Endothelial cell of hepatic sinusoid (primary cell): ENCODE measurements at regions not wholly inside any gene's neighbourhood (a gene's known extent, or its start where the extent isn't known, plus 50 kb on each side); places are given as distances from the start of the nearest gene placed in this dataset.

Source experiments
- in situ Hi-C: cut with HindIII; loops from 2 replicates; pipeline ENCODE4 v1.10.0; 2017; ENCODE audit warnings: low sequenced_read_pairs

DNA sequence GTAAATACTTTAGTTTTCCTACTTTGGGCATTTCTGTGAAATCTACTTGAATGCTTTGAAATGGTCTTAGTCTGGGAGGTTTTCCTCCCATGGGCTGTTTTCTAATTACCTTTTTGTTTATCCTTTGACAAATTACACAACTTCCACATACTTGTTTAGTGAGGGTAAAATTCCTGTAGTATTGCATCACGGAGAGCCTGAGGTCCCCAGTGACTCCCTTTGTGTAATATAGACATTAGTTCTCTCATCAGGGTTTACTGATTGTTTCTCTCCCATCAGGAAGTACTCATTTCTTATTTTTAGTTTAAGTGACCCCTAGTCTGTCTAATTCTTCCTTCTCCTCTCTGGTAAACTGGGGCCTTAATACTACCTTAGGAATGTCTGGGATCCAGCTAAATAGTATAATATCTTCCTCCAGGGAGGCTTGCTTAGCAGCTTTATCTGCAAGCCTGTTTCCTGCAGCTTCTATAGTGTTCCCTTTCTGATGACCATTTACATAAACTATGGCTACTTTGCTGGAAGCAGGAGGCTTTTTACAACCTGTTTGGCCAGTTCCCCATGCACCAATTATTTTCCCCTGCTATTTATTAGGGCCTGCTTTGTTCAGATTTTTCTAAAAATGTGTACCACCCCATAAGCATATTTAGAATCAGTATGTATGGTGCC is 87.2 kb upstream of the XCR1 start:
- in situ Hi-C loops: no loop called here

DNA sequence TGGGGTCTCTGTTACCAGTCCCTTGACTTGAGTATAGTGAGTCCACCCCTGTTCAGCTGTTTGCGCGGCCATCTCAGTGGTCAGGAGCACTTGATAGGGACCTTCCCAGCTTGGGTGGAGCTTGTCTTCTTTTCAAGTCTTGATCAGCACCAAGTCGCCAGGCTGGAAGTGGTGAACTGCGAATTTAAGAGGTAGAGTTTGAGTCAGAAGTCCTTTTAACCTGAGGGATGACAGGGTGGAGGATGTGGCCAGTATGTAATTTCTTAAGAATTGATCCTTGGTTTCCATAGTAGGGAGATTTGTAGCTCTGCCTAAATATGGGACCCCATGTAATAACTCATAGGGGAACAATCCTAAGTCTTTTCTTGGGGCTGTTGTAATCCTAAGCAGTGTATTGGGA is 86.3 kb upstream of the XCR1 start:
- in situ Hi-C loops: no loop called here

DNA sequence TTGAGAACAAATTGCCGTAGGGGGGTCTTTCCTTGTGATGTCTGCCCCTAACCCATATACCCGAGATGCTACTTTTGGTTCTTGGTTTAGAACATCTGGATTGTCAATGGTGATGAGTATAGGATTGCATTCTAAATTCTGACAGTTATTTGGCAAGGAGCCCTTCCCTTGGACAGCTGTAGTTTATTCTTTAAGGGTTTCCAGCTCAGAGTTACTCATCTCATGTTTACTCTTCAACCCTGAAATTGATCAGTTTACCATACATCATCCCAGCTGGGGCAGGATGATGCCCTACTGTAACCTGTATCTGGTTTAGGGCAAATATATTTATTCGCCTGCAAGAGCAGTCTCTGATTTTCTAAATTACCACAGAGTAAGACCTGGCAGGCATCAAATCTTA is 85.7 kb upstream of the XCR1 start:
- in situ Hi-C loops: no loop called here

DNA sequence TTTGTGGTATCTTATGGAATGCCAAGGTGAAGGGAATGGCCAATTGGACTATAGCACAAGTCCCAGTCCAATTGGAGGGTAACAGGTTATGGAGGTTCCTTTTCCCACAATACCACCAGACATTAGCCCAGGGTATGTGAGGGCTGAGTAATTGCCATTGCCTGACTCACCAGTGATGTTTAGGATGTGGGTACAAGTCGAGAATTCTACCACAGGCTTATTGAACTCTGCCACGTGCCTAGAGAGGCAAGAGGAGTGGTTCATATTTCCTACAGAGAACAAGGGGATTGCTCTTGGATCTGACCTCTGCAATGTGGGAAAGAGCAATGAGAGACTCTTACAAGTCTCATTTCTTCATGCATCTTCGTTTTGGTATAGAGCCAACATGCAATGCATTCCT is 85.0 kb upstream of the XCR1 start:
- in situ Hi-C loops: no loop called here

DNA sequence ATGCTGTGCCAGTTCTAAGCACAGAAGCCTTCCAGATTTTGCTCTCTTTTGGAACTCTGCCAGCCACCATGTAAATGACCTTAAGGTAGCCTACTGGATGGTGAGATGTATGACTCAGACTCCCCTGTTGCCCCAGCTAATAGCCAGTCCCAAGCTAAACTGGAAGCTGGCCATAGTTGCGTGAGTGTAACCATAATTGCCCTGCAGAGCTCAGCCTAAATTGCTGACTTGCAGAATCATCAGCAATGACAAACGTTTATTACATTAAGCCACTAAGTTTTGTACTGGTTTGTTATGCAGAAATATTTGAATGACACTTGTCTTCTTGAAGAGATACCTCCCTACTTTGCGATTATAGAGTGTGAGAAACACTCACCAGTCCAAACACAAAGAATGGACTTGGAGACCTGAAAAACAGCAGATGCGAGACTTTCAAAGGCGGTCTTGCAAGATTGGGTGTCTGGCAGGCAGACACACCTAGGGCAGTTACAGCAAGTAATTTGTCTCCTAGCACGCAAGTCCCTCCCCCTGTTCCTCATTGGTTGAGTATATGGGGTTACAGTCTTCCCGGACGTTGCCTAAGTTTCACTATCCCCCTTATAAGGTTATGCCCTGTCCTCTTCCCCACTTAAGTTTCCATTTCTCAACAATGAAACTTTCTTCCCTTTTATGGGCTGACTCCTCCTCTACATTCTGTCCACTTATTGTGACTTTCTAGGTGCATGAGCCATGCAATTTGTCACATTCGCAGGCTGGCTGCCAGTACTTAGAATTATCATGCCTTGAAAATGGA is 83.6 kb upstream of the XCR1 start:
- in situ Hi-C loops: no loop called here

DNA sequence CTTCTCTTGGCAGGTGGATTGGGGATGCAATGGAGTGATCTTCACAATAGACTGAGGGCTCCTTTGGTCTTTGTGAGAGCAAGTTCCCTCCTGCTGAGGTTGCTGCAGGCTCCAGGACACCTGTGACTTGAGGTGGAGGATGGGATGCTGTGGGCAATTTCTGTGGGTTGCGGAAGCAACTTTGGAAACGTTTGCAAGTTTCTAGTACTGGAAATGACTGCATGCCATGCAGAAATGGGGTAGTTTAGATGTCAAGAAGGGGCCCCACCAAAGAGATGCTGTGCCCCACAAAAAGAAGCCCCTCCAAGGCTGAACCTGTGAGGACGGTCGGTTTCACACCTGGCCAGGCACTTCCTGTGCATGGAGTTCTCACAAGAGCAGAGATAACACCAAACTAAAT is 80.4 kb upstream of the XCR1 start:
- in situ Hi-C loops: no loop called here

DNA sequence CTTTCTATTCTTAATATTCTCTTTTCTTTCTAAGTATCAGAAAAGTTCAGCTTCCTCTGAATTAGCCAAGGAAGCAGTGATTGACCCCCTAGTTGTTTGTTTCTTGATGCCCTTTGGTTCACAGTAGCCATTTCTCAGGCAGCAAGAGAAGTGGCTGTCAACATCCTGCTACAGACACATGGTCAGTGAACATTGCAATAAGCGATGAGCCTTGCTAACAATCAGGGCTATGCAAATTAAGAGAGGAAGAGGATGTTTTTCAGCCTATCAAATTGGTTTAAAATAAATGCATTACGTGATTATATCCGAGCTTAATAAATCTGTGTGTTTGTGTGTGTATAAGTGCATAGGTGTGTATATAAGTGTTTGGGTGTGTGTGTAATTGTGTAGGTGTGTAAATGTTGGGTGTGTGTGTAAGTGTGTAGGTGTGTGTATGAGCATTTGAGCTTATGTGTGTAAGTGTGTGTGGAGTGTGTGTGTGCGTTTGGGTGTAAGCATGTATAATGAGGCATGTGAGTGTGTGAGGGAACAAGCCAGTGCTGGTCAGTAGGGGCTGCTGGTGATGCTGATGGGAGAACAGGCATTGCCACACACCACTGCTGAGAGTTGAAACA is 78.1 kb upstream of the XCR1 start:
- in situ Hi-C loops: no loop called here

DNA sequence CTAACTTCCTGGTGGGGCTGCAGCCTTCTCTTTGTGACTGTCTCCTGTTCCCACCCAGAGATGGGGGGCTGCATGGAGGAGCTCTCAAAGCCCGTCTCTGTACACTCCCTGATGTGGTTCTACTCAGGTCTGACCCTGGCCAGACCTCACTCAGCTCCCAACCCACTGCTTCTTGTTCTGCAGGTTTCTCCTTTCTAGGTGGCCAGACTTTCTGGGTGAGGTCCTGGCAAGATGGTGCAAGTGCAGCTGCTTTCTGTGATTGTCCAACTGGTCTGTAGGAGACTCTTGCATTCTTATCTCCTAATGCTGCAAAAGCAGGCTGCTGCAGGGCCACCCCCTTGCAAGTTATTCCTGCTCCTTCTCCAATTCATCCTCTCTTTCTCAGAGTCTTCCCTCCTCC is 77.4 kb upstream of the XCR1 start:
- in situ Hi-C loops: no loop called here

DNA sequence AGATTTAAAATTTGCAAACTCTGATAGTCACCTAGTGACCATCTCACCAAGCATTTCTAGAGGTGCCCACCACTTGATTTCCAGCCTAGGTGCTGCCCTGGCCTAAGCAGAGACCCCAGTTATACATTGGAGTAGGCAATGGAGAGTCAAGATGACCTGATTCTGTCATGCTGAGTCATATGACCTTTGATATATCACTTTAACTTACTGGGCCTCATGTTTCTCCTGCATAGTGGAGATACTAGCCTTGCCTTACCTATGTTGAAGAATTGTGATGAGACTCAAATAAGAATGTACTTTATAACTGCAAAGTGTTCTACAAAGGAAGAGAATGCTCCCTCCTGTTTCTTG is 75.5 kb upstream of the XCR1 start:
- in situ Hi-C loops: no loop called here

DNA sequence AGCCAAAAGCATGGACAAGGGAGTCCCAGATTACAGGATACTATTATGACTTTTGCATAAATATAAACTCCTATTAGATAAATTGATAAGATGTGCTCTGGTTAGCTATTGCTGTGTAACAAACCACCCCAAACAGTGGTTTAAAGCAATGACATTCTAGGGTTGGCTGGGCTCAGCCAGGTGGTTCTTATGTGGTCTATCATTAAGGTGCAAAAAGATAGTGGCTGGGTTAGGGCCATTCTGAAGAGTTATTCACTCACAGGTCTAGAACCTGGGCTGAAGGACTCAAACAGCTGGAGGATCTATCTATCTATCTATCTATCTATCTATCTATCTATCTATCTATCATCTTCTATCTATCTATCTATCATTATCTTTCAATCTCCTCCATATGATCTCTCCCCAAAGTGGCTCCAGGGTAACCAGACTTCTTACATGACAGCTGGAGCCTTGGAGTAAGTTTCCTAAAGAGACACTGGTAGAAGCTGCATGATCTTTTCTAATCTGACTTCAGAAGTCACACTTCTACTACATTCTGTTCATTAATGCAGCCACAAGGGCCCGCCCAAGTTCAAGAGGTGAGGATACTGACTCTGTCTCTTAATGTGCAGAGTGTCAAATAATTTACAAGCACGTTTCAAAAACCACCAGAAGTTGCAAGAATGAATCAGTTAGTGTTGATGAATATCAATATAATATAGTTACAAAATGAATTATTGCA is 74.9 kb upstream of the XCR1 start:
- in situ Hi-C loops: no loop called here

DNA sequence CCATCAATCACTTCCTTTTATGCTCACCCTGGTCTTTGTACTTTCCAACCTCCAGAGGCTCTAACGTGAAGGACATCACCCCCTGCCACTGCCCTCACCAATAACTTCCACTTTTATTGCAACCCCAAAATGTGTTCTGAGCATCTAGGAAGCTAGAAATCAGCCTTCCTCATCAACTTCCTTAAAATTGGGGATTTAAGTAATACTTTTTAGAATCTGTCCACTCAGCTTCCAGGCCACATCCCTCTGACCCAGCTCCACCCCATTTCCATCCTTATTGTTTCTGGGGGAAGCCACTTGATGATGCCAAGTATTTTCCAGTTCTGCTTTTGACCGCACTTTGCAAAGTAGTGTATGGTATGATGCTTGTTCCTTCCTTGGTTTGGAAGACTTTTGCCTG is 73.5 kb upstream of the XCR1 start:
- in situ Hi-C loops: no loop called here

DNA sequence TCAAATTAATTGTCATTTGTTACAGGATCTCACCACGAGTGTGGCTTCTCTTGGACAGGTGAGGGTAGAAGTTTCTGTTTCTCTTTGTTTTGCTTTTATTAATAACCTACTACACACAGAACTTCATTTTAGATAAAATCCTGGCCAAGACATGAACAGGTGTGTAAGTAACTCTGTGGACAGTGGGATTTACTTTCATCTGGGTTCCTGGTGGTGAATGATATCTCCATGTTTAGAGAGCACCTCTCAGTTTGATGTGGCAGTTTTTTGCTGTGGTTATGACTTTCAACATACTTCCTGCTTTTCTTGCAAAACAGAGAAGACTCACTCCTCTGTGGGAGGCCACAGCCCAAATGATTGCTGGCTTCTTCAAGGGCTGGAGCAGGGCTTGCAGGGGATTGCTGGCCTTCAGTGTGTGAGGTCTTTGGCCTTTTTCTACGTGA is 71.1 kb upstream of the XCR1 start:
- in situ Hi-C loops: loop anchor here (25.0 kb wide), 1 partner anchor 264 kb away; the partner anchor contains the start of genes CCR2 and CCR5

DNA sequence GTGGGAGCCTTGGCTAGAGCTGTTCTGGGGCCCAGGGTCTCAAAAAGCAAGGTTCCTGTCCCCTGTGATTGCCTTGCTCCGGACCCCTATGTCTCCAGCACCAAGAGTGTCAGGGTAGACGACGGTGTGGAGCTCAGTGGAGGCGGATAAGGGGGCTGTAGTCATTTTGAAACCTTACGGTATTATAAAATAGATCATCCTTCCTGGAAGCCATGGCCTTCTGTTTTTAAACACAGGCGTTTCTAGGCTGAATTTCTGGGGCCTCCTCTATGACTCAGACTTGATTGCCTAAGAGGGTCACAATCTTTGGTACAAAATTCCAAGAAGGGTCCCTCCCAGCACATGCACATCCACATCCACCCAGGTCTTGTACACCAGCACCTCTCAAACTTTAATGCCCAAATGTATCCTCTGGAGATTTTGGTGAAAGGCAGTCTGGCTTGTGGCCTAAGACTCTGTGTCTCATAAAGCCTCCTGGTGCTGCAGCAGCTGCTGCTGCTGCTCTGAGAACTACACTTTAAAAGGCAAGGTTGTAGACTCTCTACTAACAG is 70.5 kb upstream of the XCR1 start:
- in situ Hi-C loops: loop anchor here (25.0 kb wide), 1 partner anchor 265 kb away; the partner anchor contains the start of genes CCR2 and CCR5

DNA sequence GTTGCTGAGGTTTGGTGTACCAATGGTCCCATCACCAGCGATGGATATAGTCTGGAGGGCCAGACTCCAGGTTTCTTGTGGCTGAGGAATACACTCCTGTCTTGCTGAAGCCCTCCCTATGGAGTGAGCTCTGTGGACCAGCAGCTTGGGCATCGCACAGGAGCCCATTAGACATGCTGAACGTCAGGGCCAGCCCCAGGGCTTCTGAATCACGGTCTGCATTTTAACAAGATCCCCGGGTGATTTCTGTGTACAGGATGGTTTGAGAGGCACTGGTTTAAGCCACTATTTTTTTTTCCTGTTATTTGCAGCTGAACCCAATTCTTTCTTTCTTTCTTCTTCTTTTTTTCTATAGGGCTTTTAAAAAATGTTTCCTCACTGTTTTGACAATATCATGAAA is 69.5 kb upstream of the XCR1 start:
- in situ Hi-C loops: loop anchor here (25.0 kb wide), 1 partner anchor 266 kb away; the partner anchor contains the start of genes CCR2 and CCR5

DNA sequence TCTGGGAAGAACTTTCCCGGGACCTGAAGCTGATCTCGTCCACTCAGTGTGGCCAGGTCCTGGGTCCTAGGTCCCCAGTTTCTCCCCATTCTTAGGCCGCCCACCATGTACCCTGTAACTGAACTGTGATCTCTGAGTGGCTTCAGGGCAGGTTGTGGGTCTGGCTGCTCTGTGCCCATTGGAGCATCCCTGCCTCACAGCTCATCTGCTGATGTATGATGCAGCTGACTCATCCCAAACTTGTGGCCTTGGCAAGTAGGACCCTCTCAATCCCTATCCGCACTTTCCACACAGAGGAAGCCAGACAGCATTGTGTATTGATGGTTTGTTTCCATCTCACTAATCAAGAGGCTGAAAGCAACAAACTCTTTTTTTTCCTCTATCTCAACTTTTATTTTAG is 69.1 kb upstream of the XCR1 start:
- in situ Hi-C loops: loop anchor here (25.0 kb wide), 1 partner anchor 266 kb away; the partner anchor contains the start of genes CCR2 and CCR5

DNA sequence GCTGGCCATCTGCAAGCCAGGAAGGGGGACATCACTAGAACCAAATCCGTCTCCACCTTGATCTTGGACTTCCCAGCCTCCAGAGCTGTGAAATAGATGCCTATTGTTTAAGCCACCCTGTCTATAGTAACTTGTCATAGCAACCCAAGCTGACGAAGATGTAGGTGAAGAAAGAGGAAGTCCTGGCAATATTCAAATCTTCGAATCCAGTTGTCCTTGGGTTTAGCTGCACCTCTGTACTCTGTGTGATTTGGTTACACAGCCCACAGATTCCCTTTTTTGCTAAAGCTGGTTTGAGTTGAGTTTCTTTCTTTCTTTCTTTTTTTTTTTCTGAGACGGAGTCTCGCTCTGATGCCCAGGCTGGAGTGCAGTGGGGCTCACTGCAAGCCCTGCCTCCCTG is 68.0 kb upstream of the XCR1 start:
- in situ Hi-C loops: loop anchor here (25.0 kb wide), 1 partner anchor 267 kb away; the partner anchor contains the start of genes CCR2 and CCR5

DNA sequence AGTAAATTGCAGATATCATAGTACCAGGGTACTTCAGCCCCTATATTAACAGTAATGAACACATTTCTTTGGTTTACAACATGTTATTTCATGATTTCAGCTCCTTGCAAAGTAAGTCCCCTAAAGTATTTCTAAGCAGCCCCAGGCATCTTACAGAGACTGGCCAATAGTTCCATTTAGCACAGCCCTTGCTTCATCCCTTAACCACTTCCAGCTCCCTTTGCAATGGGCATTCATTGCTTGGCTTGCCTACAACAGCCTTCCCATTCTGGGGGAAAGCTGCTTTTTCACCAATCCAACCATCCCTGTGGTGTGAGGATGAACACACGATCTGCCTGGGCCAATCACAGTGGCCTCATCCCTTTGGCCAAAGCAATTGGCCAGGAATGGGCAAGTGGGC is 67.2 kb upstream of the XCR1 start:
- in situ Hi-C loops: loop anchor here (25.0 kb wide), 1 partner anchor 268 kb away; the partner anchor contains the start of genes CCR2 and CCR5

DNA sequence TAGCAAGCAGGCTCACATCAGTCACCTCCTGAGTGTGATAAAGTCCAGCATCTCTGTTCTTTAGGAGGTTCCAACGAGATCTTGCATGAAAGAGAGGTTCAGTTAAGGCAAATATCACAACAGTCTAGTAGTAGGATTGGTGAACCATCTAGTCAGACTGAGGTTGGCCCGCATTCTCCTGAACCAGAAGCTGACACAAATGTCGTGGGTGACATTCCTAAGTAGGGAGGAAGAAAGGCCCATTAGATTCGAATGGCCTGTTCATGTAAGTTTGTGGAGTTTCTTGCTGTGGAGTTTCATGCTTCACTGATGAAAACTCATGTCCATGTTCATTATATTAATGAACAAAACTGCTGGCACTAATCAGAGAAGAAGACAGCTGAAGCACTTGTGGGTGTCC is 66.7 kb upstream of the XCR1 start:
- in situ Hi-C loops: loop anchor here (25.0 kb wide), 1 partner anchor 268 kb away; the partner anchor contains the start of genes CCR2 and CCR5

DNA sequence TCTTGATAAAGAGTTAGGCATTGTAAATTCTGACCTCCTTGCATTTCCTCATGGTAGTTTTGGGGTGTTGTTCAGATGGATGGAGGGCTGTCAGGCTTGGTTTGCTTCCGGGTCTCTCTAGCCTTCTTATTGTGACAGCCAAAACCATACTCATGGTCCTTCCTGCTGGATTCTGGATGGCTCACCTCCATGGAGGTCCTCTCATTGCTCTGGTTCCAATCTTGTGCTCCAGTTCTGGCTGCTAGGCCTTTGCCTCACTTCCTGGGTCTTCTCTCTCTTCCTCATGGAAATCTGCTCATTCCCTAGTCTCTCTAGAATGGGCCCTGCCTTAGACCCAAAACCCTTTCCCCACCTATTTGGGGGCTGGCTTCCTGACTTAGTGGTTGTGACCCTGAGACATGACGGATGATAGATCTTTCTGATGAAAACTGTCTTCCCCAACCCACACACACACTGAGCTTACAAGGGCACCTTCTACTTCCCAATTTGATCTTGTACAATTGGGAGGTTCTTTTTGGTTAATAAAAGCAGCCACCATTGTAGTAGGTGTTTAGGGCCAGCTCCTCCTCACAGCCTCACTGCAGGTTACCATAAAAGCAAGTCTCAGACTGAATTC is 66.2 kb upstream of the XCR1 start:
- in situ Hi-C loops: loop anchor here (25.0 kb wide), 1 partner anchor 269 kb away; the partner anchor contains the start of genes CCR2 and CCR5

DNA sequence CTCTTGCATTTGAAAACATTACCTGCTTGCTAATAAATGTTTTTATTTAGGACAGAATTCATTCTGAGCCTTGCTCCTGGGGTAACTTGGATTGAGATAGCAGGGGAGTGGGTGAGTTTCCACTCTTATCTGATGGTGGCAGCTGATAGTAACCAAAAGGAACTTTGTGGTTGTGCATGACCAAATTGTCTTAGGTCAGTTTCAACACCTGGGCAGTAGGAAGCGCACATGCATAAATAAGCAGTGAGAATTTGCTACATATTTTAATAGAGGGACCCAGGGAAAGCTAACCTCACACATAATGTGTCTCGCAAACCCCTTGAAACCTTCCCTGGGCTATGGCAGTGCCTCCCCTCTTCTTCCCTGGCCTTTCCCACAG is 65.4 kb upstream of the XCR1 start:
- in situ Hi-C loops: loop anchor here (25.0 kb wide), 1 partner anchor 270 kb away; the partner anchor contains the start of genes CCR2 and CCR5
